D721Med (cell line): ENCODE measurements at regions not wholly inside any gene's neighbourhood (a gene's known extent, or its start where the extent isn't known, plus 50 kb on each side); places are given as distances from the start of the nearest gene placed in this dataset.
"Not testable (repeated sequence)": the region's sequence is repeated elsewhere in the genome, so short reads cannot be mapped to it uniquely, and the experiment has no call there.

Experiments
- DNase-seq: peaks from one replicate; pipeline ENCODE4 v3.0.0; 2011; ENCODE audit warnings: low spot score; ENCODE audit not compliant: insufficient read length
- FAIRE-seq: peaks from 2 replicates; lab custom pipeline; 2011; peaks lifted over from hg19 to GRCh38; lab: Jason Lieb, UNC
- TF ChIP-seq, protein P1 (sequence below): IDR thresholded peaks from 2 replicates; pipeline ENCODE4 v1.5.1; 2012; ENCODE audit warnings: mild to moderate bottlenecking, control low read depth; ENCODE audit not compliant: insufficient read depth; ENCODE audit errors: missing control alignments

DNA sequence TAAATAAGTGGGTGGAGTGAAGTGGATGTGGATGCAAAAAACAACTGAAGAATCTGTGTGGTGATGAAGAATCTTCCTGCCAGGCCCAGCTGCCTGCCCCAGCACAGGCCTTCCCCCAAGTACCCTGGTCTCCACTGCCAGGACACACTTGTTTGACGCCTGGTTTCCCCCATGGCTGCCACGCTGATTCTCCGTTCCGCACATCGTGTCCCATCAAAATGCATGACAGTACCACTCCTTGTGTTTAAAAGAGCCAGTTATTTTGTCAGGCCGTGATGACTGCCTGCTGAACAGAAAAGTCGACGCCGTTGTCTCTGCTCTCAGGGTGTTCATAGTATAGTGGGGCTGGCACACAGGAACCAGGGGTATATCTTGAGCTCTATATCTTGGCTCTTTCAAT lies 50.3 kb upstream of the KYNU start:
- FAIRE-seq (no peak), DNase-seq (no peak)
- TF ChIP-seq, protein P1, sequence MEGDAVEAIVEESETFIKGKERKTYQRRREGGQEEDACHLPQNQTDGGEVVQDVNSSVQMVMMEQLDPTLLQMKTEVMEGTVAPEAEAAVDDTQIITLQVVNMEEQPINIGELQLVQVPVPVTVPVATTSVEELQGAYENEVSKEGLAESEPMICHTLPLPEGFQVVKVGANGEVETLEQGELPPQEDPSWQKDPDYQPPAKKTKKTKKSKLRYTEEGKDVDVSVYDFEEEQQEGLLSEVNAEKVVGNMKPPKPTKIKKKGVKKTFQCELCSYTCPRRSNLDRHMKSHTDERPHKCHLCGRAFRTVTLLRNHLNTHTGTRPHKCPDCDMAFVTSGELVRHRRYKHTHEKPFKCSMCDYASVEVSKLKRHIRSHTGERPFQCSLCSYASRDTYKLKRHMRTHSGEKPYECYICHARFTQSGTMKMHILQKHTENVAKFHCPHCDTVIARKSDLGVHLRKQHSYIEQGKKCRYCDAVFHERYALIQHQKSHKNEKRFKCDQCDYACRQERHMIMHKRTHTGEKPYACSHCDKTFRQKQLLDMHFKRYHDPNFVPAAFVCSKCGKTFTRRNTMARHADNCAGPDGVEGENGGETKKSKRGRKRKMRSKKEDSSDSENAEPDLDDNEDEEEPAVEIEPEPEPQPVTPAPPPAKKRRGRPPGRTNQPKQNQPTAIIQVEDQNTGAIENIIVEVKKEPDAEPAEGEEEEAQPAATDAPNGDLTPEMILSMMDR = no peak

- DNase-seq (no peak), FAIRE-seq (no peak)
- TF ChIP-seq, protein P1 = no peak
Measured at GRCh38 chr2:142825861-142826260, 51.6 kb upstream of the KYNU start.

DNA sequence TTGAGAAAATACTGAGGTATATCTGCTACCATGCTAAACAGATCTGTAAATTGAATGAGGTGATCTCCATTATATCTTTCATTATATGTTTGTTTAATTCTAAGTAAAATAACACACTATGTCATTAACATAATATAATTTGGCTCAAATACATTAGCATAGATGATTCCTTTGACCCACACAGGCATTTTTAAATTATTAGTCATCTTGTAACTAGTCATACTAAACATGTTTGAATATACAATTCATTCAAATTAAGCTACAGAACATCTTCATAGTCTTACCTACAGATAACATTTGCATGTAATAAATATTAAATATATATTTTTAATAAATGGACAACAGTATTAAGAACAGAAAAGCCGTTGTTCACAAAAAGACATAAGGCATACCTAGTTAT lies 52.7 kb upstream of the KYNU start:
- DNase-seq = no peak
- FAIRE-seq = no peak
- TF ChIP-seq, protein P1 = no peak

DNA sequence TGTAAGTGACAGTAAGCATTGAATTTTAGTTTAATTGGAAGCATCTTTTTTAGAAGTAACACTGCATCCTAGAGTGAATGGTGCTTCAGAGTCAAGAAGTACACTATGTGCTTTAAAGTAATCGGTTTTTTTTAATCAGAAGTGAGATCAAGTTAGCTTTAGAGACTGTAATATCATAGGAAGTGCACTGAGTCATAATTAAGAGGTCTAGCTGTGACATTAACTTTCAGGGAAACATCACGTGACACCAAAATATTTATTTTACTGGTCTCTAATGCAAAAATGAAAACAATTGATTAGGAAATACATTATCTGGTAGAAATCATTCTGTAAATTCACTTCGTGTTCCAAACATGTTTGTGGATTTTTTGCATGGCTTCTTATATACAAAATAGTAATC lies 55.3 kb upstream of the KYNU start:
- FAIRE-seq (no peak), DNase-seq (no peak)
- TF ChIP-seq, protein P1 = no peak

DNA sequence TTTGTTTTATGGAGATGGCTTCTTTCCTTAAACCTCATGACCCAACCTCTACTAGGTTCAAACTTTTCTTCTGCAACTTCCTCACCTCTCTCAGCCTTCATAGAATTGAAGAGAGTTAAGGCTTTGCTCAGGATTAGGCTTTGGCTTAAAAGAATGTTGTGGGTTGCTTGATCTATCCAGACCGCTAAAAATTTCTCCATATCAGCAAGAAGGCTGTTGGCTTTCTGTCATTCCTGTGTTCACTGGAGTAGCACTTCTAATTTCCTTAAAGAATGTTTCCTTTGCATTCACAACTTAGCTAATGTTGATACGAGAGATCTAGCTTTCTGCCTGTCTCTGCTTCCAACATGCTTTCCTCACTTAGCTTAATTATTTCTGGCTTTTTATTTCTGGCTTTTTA lies 58.1 kb upstream of the KYNU start:
- FAIRE-seq (no peak), DNase-seq (no peak)
- TF ChIP-seq, protein P1 = no peak

- TF ChIP-seq, protein P1 = no peak
- no peak for FAIRE-seq
- DNase-seq = no peak
Measured at GRCh38 chr2:142815375-142815774, 62.1 kb upstream of the KYNU start.

DNA sequence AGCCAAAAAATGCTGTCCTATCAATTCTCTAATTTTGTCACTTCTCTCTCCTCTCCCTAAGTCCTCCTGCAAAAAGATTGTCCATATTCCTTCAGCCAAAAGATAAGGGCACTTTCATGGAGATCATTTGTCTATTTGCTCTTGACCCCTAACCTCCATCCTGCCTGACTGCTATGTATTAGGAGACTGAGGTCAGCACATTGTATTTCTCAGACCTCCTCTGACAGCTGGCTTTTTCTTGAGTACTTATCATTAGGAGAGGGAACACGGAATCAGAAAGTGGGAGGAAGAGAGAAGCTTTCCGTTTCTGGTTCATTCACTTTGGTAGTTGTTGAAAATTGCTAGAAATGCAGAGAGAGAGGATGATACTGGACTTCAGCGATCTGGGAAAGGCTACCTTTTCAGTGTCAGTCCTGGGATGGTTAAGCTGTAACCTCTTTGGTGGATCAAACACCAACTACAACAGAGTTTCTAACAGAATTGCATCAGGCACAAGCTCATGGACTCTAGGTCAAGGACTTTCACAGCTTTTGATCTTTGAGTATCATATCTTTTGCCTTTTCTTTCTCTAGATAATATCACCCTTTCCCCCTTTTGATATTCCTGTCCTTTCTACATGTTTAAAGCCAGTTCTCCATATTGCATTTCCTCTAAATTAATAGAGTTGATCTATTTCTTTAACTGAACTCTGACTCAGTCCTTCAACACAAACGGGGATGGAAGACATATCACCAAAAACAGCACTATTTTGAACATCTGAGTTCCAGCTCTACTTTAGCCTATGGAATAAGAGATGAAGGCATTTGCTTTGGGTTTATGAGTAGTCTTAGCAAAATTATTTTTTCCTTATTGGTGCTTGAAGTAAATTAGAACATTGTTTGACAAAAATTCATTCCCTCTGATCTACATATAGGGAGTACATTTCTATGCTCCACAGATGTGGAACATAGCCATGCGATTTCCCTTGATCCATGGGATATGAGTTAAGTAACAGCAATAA lies 63.3 kb upstream of the KYNU start:
- TF ChIP-seq, protein P1 = no peak
- no peak for FAIRE-seq
- no peak for DNase-seq

DNA sequence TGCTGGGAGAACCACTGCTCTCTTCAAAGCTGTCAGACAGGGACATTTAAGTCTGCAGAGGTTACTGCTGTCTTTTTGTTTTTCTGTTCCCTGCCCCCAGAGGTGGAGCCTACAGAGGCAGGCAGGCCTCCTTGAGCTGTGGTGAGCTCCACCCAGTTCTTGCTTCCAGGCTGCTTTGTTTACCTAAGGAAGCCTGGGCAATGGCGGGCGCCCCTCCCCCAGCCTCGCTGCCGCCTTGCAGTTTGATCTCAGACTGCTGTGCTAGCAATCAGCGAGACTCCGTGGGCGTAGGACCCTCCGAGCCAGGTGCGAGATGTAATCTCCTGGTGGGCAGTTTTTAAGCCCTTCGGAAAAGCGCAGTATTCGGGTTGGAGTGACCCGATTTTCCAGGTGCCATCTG lies 65.8 kb upstream of the KYNU start:
- not testable (repeated sequence) for FAIRE-seq, DNase-seq
